ENCODE measurements at regions not wholly inside any gene's neighbourhood (a gene's known extent, or its start where the extent isn't known, plus 50 kb on each side); places are given as distances from the start of the nearest gene placed in this dataset.
A peak's percentile ranks its signal among the peaks of the same experiment; 100 is the strongest.
"Not testable (repeated sequence)": the region's sequence is repeated elsewhere in the genome, so short reads cannot be mapped to it uniquely, and the experiment has no call there.

DNA sequence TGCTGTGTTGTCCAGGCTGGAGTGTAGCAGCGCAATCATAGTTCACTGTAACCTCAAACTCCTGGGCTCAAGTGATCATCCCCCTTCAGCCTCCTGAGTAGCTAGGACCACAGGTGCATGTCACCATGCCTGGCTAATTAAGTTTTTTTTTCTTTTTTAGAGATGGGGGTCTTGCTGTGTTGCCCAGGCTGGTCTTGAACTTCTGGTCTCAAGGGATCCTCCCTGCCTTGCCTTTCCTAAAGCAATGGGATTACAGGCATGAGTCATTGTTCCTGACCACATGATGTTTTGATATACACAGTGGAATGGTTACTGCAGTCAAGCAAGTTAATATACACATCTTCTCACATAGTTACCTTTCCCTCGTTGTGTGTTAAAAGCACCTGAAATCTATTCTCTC, 140.3 kb downstream of the GPR85 start:
- Mint-ChIP-seq H3K9me3 (ENCODE audit: low read depth) (peaks cover 6% of the 10 kb centered on the region), H3K36me3 (ENCODE audit: low read depth) (no peaks in the 10 kb centered on the region), H3K4me1 (ENCODE audit: low read depth) (no peaks in the 10 kb centered on the region), H3K27ac (ENCODE audit: unreplicated experiment) (no peak overlapping the region), H3K27me3 (ENCODE audit: low read depth) (peaks cover 41% of the 10 kb centered on the region), H3K4me3 (ENCODE audit: unreplicated experiment) (no peak overlapping the region)
- TF ChIP-seq, protein P1, sequence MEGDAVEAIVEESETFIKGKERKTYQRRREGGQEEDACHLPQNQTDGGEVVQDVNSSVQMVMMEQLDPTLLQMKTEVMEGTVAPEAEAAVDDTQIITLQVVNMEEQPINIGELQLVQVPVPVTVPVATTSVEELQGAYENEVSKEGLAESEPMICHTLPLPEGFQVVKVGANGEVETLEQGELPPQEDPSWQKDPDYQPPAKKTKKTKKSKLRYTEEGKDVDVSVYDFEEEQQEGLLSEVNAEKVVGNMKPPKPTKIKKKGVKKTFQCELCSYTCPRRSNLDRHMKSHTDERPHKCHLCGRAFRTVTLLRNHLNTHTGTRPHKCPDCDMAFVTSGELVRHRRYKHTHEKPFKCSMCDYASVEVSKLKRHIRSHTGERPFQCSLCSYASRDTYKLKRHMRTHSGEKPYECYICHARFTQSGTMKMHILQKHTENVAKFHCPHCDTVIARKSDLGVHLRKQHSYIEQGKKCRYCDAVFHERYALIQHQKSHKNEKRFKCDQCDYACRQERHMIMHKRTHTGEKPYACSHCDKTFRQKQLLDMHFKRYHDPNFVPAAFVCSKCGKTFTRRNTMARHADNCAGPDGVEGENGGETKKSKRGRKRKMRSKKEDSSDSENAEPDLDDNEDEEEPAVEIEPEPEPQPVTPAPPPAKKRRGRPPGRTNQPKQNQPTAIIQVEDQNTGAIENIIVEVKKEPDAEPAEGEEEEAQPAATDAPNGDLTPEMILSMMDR (IDR thresholded peaks at IDR 0.05): no peak
- no peak for DNase-seq (ENCODE audit: low spot score)

DNA sequence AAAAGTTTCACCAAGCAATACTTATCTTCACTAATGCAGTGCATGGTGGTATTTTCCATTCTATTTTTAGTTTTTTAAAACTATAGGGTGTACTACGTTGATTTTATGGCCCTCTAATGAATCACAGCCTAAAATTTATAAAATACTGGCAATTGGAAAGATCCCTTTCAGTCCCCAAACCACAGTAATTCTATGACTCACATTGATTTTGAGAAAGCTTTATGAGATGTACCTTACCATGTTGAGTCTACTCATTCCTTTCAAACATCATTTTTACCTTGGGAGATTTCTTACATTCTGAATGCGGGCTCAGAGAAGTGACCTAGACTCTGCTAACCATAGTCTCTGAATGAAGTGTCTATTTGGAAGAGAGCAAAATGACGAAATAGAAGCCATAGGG, 141.6 kb downstream of the GPR85 start:
- H3K4me1 Mint-ChIP-seq (ENCODE audit: low read depth): peaks cover 6% of the 10 kb centered on the region
- TF ChIP-seq, protein P1 (IDR thresholded peaks at IDR 0.05): no peak
- H3K36me3 Mint-ChIP-seq (ENCODE audit: low read depth): no peaks in the 10 kb centered on the region
- DNase-seq (ENCODE audit: low spot score): no peak
- H3K27ac Mint-ChIP-seq (ENCODE audit: unreplicated experiment): no peak overlapping the region
- H3K4me3 Mint-ChIP-seq (ENCODE audit: unreplicated experiment): no peak overlapping the region
- H3K27me3 Mint-ChIP-seq (ENCODE audit: low read depth): peaks cover 34% of the 10 kb centered on the region
- peaks cover 6% of the 10 kb centered on the region for H3K9me3 Mint-ChIP-seq (ENCODE audit: low read depth)

DNA sequence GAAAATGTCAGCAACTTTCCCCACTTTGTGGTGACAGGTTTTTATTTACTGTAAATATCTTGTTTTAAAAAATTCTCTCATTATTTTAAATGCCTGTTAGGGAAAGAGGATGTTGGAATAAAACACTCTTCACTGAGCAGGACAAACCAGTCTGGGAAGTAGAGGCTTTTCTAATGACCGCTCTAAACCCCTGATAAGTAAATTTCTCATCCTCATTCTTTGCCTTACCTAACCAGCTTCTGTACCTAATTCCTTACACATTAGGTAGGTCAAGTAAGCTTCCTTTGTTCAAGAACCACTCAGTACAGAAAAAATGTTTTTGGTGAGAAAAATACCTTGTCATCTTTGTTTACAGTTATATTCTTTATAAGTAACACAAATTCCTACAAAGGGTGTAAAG, 143.6 kb downstream of the GPR85 start:
- Mint-ChIP-seq H3K9me3 (ENCODE audit: low read depth) (no peaks in the 10 kb centered on the region), H3K36me3 (ENCODE audit: low read depth) (no peaks in the 10 kb centered on the region), H3K4me1 (ENCODE audit: low read depth) (peaks cover 17% of the 10 kb centered on the region), H3K27ac (ENCODE audit: unreplicated experiment) (no peak overlapping the region), H3K27me3 (ENCODE audit: low read depth) (peaks cover 19% of the 10 kb centered on the region), H3K4me3 (ENCODE audit: unreplicated experiment) (no peak overlapping the region)
- DNase-seq (ENCODE audit: low spot score): no peak
- TF ChIP-seq, protein P1 (IDR thresholded peaks at IDR 0.05): no peak

DNA sequence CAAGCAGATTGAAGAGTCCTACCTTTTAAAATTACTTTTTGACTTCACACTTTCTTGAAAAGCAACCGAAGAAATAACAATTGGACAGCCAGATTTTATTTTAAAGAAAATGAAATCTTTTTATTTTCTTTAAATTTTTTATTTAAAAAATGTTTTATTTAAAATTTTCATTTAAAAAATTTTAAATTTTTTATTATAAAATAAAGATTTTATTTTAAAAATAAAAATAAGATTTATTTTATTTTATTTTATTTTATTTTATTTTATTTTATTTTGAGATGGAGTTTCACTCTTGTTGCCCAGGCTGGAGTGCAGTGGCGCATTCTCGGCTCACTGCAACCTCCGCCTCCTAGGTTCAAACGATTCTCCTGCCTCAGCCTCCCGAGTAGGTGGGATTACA, 144.5 kb downstream of the GPR85 start:
- not testable (repeated sequence) for H3K4me3 Mint-ChIP-seq (ENCODE audit: unreplicated experiment); H3K9me3 Mint-ChIP-seq (ENCODE audit: low read depth); DNase-seq (ENCODE audit: low spot score); H3K27ac Mint-ChIP-seq (ENCODE audit: unreplicated experiment); H3K36me3 Mint-ChIP-seq (ENCODE audit: low read depth)
- Mint-ChIP-seq H3K4me1 (ENCODE audit: low read depth) (peaks cover 18% of the 10 kb centered on the region), H3K27me3 (ENCODE audit: low read depth) (peaks cover 19% of the 10 kb centered on the region)

DNA sequence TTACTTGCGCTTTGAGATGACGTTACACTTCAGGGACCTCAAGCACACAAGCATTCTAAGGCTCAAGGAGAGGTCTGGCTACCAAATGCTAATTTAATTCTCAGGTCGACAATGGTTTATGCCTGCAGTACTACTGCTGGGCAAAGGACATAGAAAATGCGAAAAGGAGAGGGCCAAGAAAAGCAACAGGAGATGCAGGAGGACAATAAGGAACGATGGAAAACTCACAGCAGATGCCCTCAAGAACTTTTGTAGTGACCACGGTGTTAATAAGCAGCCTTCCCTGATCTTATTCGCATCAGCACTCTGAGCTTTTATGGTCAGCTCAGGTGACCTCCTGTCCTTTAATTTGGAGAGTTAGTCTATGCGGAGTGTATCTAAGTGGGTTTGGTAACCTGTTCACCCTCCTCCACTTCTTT, 146.3 kb downstream of the GPR85 start:
- Mint-ChIP-seq H3K4me1 (ENCODE audit: low read depth) (peaks cover 24% of the 10 kb centered on the region), H3K9me3 (ENCODE audit: low read depth) (no peaks in the 10 kb centered on the region), H3K27ac (ENCODE audit: unreplicated experiment) (peak overlapping the region; percentile 98), H3K36me3 (ENCODE audit: low read depth) (no peaks in the 10 kb centered on the region), H3K4me3 (ENCODE audit: unreplicated experiment) (peak overlapping the region; percentile 88), H3K27me3 (ENCODE audit: low read depth) (peaks cover 7% of the 10 kb centered on the region)
- TF ChIP-seq, protein P1 (IDR thresholded peaks at IDR 0.05): no peak
- DNase-seq (ENCODE audit: low spot score): no peak

DNA sequence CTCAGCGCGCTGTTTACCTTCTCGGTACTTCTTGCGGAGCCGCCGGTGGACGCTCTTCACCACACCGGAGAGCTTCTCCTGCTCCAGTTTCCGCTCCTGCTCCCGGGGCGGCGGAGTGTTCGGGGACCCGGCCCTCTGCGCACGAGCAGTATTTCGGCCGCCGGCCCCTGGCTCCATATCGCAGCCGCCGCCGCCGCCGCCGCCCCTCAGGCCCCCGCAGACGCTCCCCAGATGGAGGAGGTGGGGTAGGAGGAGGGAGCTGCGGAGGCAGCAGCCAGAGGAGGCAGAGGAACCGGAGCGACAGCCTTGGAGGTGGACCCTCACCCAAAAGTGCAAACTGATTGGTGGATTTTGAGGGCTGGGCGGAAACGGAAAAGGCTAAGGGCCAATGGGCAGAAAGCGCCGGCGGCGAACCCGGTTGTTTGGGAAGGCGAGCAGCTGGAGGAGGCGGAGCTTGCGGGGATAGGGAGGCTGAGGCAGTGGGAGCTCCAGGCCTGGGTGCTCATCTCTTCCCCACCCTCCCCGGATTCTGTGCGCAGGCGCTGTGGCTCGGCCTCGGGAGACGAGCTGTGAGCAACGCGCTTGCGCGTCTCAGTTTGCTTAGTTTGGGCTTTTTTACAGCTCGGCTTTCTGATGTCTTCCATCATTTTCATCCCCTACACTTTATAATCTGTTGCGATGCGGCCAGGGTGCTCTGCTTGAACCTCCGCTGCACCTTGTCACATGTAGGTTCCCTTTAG, 146.9 kb downstream of the GPR85 start:
- H3K4me1 Mint-ChIP-seq (ENCODE audit: low read depth): peaks cover 24% of the 10 kb centered on the region
- H3K27me3 Mint-ChIP-seq (ENCODE audit: low read depth): peaks cover 4% of the 10 kb centered on the region
- DNase-seq (ENCODE audit: low spot score): peak; percentile 100
- TF ChIP-seq, protein P1 (IDR thresholded peaks at IDR 0.05): no peak
- H3K27ac Mint-ChIP-seq (ENCODE audit: unreplicated experiment): peak overlapping the region; percentile 98
- H3K9me3 Mint-ChIP-seq (ENCODE audit: low read depth): no peaks in the 10 kb centered on the region
- H3K4me3 Mint-ChIP-seq (ENCODE audit: unreplicated experiment): peak overlapping the region; percentile 88
- H3K36me3 Mint-ChIP-seq (ENCODE audit: low read depth): no peaks in the 10 kb centered on the region

Data from chondrocyte (in vitro differentiated cells).